Prostate gland (tissue), 2 donors: ENCODE measurements at regions not wholly inside any gene's neighbourhood (a gene's known extent, or its start where the extent isn't known, plus 50 kb on each side); places are given as distances from the start of the nearest gene placed in this dataset.

Source experiments
- POLR2A ChIP-seq: fragments of 450-650 bp; IDR thresholded peaks from one replicate; pipeline ENCODE4 v1.6.1; 2016; ENCODE audit warnings: antibody characterized with exemption, mild to moderate bottlenecking
- POLR2AphosphoS5 ChIP-seq: sonication (generic); formaldehyde crosslinking; IDR thresholded peaks from one replicate; pipeline ENCODE4 v1.6.1; 2017; ENCODE audit warnings: antibody characterized with exemption
- TF ChIP-seq, protein P1 (sequence below), 4 experiments: fragments of 200-600 bp in 2 of 4; fragments of 450-650 bp in 2 of 4; sonication (generic) in 2 of 4; IDR thresholded peaks; 1 replicate in 3 of 4; 2 replicates in 1 of 4; pipeline ENCODE4 v1.5.1; 2016 to 2019; ENCODE audit warnings: antibody characterized with exemption in 4 of 4, mild to moderate bottlenecking in 2 of 4, moderate library complexity in 2 of 4

DNA sequence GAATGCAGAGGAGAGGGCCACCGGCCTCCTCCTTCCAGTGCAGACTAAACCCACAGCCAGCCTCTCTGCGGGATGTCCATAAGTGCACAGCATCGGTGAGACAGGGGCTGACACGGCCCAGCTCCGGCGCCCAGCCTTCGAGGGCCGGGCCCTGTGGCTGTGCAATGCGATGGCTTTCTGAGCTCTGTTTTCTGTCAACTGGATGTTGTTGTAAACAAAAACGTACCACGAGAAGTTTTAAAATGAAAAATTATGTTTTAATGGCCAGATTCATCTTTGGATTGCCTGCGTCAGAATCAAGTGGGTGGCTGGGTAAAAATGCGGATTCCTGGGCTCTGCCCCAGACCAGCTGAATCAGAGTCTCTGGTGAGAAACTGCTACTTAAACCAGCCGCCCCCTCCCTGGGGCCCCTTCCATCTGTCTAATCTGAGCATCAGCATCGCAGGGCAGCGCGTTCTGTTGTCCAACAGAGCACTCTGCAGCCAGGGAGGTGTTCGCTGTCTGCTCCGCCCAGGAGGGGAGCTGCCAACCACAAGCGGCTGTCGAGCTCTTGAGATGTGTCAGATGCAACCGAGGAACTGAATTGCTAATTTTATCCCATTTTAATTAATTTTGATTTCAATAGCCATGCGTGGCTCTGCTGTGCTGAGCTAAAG, 133.4 kb downstream of the RFLNA start:
- TF ChIP-seq, protein P1, sequence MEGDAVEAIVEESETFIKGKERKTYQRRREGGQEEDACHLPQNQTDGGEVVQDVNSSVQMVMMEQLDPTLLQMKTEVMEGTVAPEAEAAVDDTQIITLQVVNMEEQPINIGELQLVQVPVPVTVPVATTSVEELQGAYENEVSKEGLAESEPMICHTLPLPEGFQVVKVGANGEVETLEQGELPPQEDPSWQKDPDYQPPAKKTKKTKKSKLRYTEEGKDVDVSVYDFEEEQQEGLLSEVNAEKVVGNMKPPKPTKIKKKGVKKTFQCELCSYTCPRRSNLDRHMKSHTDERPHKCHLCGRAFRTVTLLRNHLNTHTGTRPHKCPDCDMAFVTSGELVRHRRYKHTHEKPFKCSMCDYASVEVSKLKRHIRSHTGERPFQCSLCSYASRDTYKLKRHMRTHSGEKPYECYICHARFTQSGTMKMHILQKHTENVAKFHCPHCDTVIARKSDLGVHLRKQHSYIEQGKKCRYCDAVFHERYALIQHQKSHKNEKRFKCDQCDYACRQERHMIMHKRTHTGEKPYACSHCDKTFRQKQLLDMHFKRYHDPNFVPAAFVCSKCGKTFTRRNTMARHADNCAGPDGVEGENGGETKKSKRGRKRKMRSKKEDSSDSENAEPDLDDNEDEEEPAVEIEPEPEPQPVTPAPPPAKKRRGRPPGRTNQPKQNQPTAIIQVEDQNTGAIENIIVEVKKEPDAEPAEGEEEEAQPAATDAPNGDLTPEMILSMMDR (IDR thresholded peaks at IDR 0.05), result no peak
- TF ChIP-seq POLR2AphosphoS5, result no peak
- no peak for TF ChIP-seq POLR2A
